Stomach (tissue), 4 donors: ENCODE measurements at regions not wholly inside any gene's neighbourhood (a gene's known extent, or its start where the extent isn't known, plus 50 kb on each side); places are given as distances from the start of the nearest gene placed in this dataset.

ENCODE experiments used
- CTCF ChIP-seq, 7 experiments: fragments of 450-650 bp in 4 of 7; fragments of 200-600 bp in 3 of 7; sonication (generic) in 3 of 7; IDR thresholded peaks; one replicate each; pipeline ENCODE4 v1.5.1; 2016 to 2019; ENCODE audit warnings: antibody characterized with exemption in 7 of 7, control low read depth in 2 of 7, mild to moderate bottlenecking in 1 of 7
- POLR2A ChIP-seq, 4 donors: fragments of 450-650 bp; IDR thresholded peaks; one replicate each; pipeline ENCODE4 v1.6.1; 2016; ENCODE audit warnings: antibody characterized with exemption in 4 of 4, control low read depth in 2 of 4, mild to moderate bottlenecking in 1 of 4, moderate library complexity in 1 of 4

GRCh38 chr16:54213322-54213721 is 73.3 kb downstream of the IRX3 start:
- TF ChIP-seq POLR2A (IDR thresholded peaks at IDR 0.05) = no peak
- no peak for TF ChIP-seq CTCF (IDR thresholded peaks at IDR 0.05)
